Endothelial cell of umbilical vein (primary cell): ENCODE measurements at regions not wholly inside any gene's neighbourhood (a gene's known extent, or its start where the extent isn't known, plus 50 kb on each side); places are given as distances from the start of the nearest gene placed in this dataset.

ENCODE experiments used
- BruUV-seq: library from RNA; stranded (reverse); fragments of 400-500 nt; replicated peaks from 2 replicates; lab custom pipeline; 2021; lab: Mats Ljungman, UMichigan
- CTCF ChIA-PET: fragments of 300-600, 350-600 bp; sonication (Branson Sonifier 250); formaldehyde crosslinking; loops from one replicate; lab custom pipeline; 2021; ENCODE audit warnings: antibody characterized with exemption, inconsistent platforms; lab: Charles Lee
- POLR2A ChIA-PET: fragments of 300-600, 350-600 bp; sonication (Branson Sonifier 250); formaldehyde crosslinking; loops from one replicate; lab custom pipeline; 2021; ENCODE audit warnings: antibody characterized with exemption, inconsistent platforms; lab: Charles Lee
- DNase-seq: peaks from one replicate; pipeline ENCODE4 v3.0.0-alpha.2; 2011; ENCODE audit warnings: low read depth, low spot score
- FAIRE-seq: peaks from 2 replicates; lab custom pipeline; 2011; peaks lifted over from hg19 to GRCh38; lab: Jason Lieb, UNC
- H2AFZ ChIP-seq: 2 replicates; pipeline ENCODE4 v1.6.0; 2012; ENCODE audit warnings: low read depth, low read length, control low read depth, inconsistent platforms
- H3K27ac ChIP-seq: 2 replicates; pipeline ENCODE4 v1.5.1; 2011; ENCODE audit warnings: low read depth, mild to moderate bottlenecking, control low read depth, low read length, moderate library complexity; ENCODE audit not compliant: insufficient read depth
- H3K27me3 ChIP-seq, 2 experiments: 2 replicates each; pipeline versions ENCODE4 v1.6.0 to v1.6.1; 2011; ENCODE audit warnings: low read length in 2 of 2, mixed read lengths in 1 of 2; ENCODE audit not compliant: control insufficient read depth in 2 of 2, insufficient read depth in 2 of 2
- H3K36me3 ChIP-seq, 2 experiments: 2 replicates in 1 of 2; 3 replicates in 1 of 2; pipeline ENCODE4 v1.5.1; 2011; ENCODE audit warnings: low read length in 2 of 2, mild to moderate bottlenecking in 1 of 2, moderate library complexity in 1 of 2; ENCODE audit not compliant: control insufficient read depth in 2 of 2, insufficient read depth in 2 of 2; ENCODE audit errors: extremely low read depth in 1 of 2
- H3K4me1 ChIP-seq: 3 replicates; pipeline ENCODE4 v1.5.1; 2011; ENCODE audit warnings: mild to moderate bottlenecking, low read length; ENCODE audit not compliant: control insufficient read depth, insufficient read depth; ENCODE audit errors: extremely low read depth
- H3K4me2 ChIP-seq: 2 replicates; pipeline ENCODE4 v1.6.1; 2011; ENCODE audit warnings: low read length, control low read depth, mixed read lengths; ENCODE audit not compliant: insufficient read depth
- H3K4me3 ChIP-seq, 3 experiments: fragments of 200-600 bp in 1 of 3; sonication (generic), shearing (Covaris generic) in 1 of 3; replicated peaks in 1 of 3; 2 replicates each; pipeline ENCODE4 v1.5.1; 2011 to 2016; ENCODE audit warnings: control low read depth in 3 of 3, low read length in 3 of 3, mild to moderate bottlenecking in 2 of 3, inconsistent platforms in 1 of 3, low read depth in 1 of 3, moderate library complexity in 1 of 3; ENCODE audit not compliant: insufficient read depth in 1 of 3
- H3K79me2 ChIP-seq: 2 replicates; pipeline ENCODE4 v1.6.0; 2012; ENCODE audit warnings: low read length, inconsistent platforms; ENCODE audit not compliant: control insufficient read depth, insufficient read depth
- H3K9ac ChIP-seq: replicated peaks from 2 replicates; pipeline ENCODE3; 2011; ENCODE audit warnings: low read length, control low read depth; ENCODE audit not compliant: insufficient read depth; ENCODE audit errors: extremely low read depth
- H3K9me1 ChIP-seq: replicated peaks from 3 replicates; pipeline ENCODE4 v1.6.0; 2011; ENCODE audit warnings: mild to moderate bottlenecking, low read length; ENCODE audit not compliant: control insufficient read depth, insufficient read depth; ENCODE audit errors: extremely low read depth
- H3K9me3 ChIP-seq: replicated peaks from 2 replicates; pipeline ENCODE4 v1.5.1; 2012; ENCODE audit warnings: low read length, inconsistent platforms; ENCODE audit not compliant: control insufficient read depth, insufficient read depth
- H4K20me1 ChIP-seq: replicated peaks from 2 replicates; pipeline ENCODE3; 2011; ENCODE audit warnings: mild to moderate bottlenecking, low read length; ENCODE audit not compliant: control insufficient read depth, insufficient read depth; ENCODE audit errors: extremely low read depth
- CTCF ChIP-seq, 2 donors: IDR thresholded peaks; 1 replicate in 1 of 2; 2 replicates in 1 of 2; pipeline ENCODE4 v1.5.1; 2011; ENCODE audit warnings: low read length in 2 of 2, mild to moderate bottlenecking in 2 of 2, moderate library complexity in 2 of 2, control low read depth in 1 of 2, inconsistent platforms in 1 of 2, low read depth in 1 of 2; ENCODE audit not compliant: insufficient read depth in 1 of 2; ENCODE audit errors: extremely low read depth in 1 of 2
- EZH2 ChIP-seq: IDR thresholded peaks from 2 replicates; pipeline ENCODE4 v1.6.1; 2012; ENCODE audit warnings: borderline replicate concordance, low read depth, mild to moderate bottlenecking, moderate library complexity, low read length, inconsistent platforms; ENCODE audit not compliant: severe bottlenecking
- FOS ChIP-seq: IDR thresholded peaks from 2 replicates; pipeline ENCODE4 v1.6.1; 2011; ENCODE audit warnings: mild to moderate bottlenecking, low read length, moderate library complexity, borderline replicate concordance; ENCODE audit not compliant: insufficient read depth
- GATA2 ChIP-seq: IDR thresholded peaks from 2 replicates; pipeline ENCODE4 v1.7.0; 2011; ENCODE audit warnings: low read depth, mild to moderate bottlenecking, moderate library complexity, mixed read lengths, low read length; ENCODE audit not compliant: insufficient read length, insufficient read depth
- JUN ChIP-seq: IDR thresholded peaks from 2 replicates; pipeline ENCODE4 v1.6.1; 2011; ENCODE audit warnings: borderline replicate concordance, low read depth; ENCODE audit not compliant: insufficient read length, insufficient read depth
- MAX ChIP-seq: IDR thresholded peaks from 2 replicates; pipeline ENCODE4 v1.6.1; 2011; ENCODE audit not compliant: insufficient read depth, insufficient read length
- MYC ChIP-seq: IDR thresholded peaks from one replicate; pipeline ENCODE4 v1.6.1; 2011; ENCODE audit warnings: mild to moderate bottlenecking, low read depth, low read length
- POLR2A ChIP-seq: IDR thresholded peaks from 2 replicates; pipeline ENCODE4 v1.6.1; 2012; ENCODE audit warnings: low read depth, mild to moderate bottlenecking, control low read depth, low read length
- POLR2AphosphoS5 ChIP-seq: IDR thresholded peaks from 2 replicates; pipeline ENCODE4 v1.6.1; 2012; ENCODE audit warnings: low read depth, mild to moderate bottlenecking, control low read depth, low read length, moderate library complexity; ENCODE audit not compliant: insufficient read depth
- dilution Hi-C: fragments of 300-500 bp; cut with MboI; formaldehyde crosslinking; loops from one replicate; pipeline ENCODE4 v1.15.0; 2019; ENCODE audit warnings: low sequenced_read_pairs; ENCODE audit not compliant: extremely low pct_ligation_motif_present
- intact Hi-C: fragments of 100-400 bp; cut with micrococcal nuclease; formaldehyde crosslinking; loops from one replicate; pipeline ENCODE4 v1.10.0; 2022

- Histone ChIP-seq H3K4me2 (no peak overlapping the region), H3K9ac (no peak overlapping the region), H3K4me1 (no peaks in the 10 kb centered on the region), H4K20me1 (no peaks in the 10 kb centered on the region), H3K27ac (no peak overlapping the region), H3K9me1 (no peaks in the 10 kb centered on the region), H3K4me3 (no peak overlapping the region), H2AFZ (no peak overlapping the region), H3K27me3 (peaks cover 0 to 2% of the 10 kb centered on the region in 2 experiments), H3K79me2 (no peaks in the 10 kb centered on the region), H3K36me3 (no peaks in the 10 kb centered on the region), H3K9me3 (no peaks in the 10 kb centered on the region)
- dilution Hi-C loops: no loop called here
- ChIA-PET CTCF (no interaction called here), POLR2A (no interaction called here)
- FAIRE-seq: no peak
- no peak for DNase-seq
- BruUV-seq: no TSS peak
- TF ChIP-seq JUN (no peak), EZH2 (no peak), FOS (no peak), CTCF (IDR thresholded peaks at IDR 0.05; ENCODE audit: extremely low read depth in 1 of 2, insufficient read depth in 1 of 2, low read depth in 1 of 2, low read length in 2 of 2) (no peak), MYC (no peak), MAX (no peak), POLR2A (no peak), GATA2 (no peak), POLR2AphosphoS5 (no peak)
- intact Hi-C loops: no loop called here
Measured at GRCh38 chr9:134978272-134978671, 60.6 kb upstream of the FCN1 start.
